ENCODE measurements at regions not wholly inside any gene's neighbourhood (a gene's known extent, or its start where the extent isn't known, plus 50 kb on each side); places are given as distances from the start of the nearest gene placed in this dataset.

DNA sequence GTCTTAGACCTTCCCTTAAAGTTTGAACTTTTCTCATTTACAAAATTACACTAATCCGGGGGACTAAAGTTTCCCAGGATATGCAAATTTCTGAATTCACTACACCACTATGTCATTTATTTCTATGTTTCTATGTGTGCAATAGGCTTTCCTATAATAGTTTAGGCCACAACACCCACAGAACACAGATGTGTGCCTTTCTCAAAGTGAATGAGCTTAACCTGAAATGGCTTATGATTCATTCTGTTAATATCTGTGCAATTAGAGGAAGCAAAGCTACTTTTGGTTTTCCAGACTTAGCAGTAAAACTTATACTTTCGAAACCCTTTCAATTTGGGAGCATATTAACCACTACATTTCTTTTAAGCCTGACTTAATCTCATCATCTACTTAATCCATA is 748.1 kb downstream of the GBE1 start:
- DNase-seq (ENCODE audit: low spot score): no peak
- Histone ChIP-seq H3K27ac (ENCODE audit: low read depth in 1 of 2, low read length in 2 of 2) (no peak overlapping the region), H3K27me3 (ENCODE audit: control insufficient read depth in 4 of 4, insufficient read depth in 4 of 4, low read length in 3 of 4) (no peaks in the 10 kb centered on the region), H3K4me1 (ENCODE audit: control insufficient read depth in 4 of 4, insufficient read depth in 4 of 4, low read length in 3 of 4) (no peaks in the 10 kb centered on the region), H3K9ac (ENCODE audit: low read depth in 1 of 2, low read length in 2 of 2) (no peak overlapping the region), H3K4me3 (ENCODE audit: low read depth in 1 of 3, low read length in 3 of 3) (no peak overlapping the region), H3K9me3 (ENCODE audit: control insufficient read depth in 4 of 4, low read length in 3 of 4) (no peaks in the 10 kb centered on the region), H3K36me3 (ENCODE audit: control insufficient read depth in 4 of 4, insufficient read depth in 3 of 4, low read depth in 1 of 4, low read length in 3 of 4) (no peaks in the 10 kb centered on the region)
- TF ChIP-seq HNF4A (conservative IDR thresholded peaks at IDR 0.05) (no peak), RXRA (IDR thresholded peaks at IDR 0.05) (no peak), RAD21 (IDR thresholded peaks at IDR 0.05) (no peak), ATF3 (IDR thresholded peaks at IDR 0.05) (no peak), FOXA1 (IDR thresholded peaks at IDR 0.05) (no peak), JUND (IDR thresholded peaks at IDR 0.05) (no peak), ZBTB33 (IDR thresholded peaks at IDR 0.05) (no peak), REST (IDR thresholded peaks at IDR 0.05) (no peak), TAF1 (conservative IDR thresholded peaks at IDR 0.05) (no peak)
- WGBS: 93% methylated on average over 2 of the region's 2 CpGs

DNA sequence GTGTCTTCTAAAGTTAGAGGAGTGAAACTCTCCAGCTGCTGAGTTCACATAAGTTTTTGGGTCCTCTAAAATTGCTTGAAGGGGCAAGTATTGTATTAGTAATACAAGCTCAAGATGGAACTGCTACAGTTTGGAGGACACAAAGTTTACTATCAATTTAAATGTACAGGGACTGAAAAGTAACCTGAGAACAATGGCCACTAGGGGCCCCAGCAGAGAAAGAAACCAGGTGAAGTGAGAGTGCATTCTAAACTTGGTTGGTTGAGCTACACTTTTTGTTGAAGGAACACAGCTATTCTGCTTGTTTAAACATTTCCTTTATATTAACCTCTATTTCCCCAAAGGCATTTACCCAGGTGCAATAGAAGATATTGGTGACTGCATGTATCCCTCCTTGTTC is 755.5 kb downstream of the GBE1 start:
- TF ChIP-seq, protein P1, sequence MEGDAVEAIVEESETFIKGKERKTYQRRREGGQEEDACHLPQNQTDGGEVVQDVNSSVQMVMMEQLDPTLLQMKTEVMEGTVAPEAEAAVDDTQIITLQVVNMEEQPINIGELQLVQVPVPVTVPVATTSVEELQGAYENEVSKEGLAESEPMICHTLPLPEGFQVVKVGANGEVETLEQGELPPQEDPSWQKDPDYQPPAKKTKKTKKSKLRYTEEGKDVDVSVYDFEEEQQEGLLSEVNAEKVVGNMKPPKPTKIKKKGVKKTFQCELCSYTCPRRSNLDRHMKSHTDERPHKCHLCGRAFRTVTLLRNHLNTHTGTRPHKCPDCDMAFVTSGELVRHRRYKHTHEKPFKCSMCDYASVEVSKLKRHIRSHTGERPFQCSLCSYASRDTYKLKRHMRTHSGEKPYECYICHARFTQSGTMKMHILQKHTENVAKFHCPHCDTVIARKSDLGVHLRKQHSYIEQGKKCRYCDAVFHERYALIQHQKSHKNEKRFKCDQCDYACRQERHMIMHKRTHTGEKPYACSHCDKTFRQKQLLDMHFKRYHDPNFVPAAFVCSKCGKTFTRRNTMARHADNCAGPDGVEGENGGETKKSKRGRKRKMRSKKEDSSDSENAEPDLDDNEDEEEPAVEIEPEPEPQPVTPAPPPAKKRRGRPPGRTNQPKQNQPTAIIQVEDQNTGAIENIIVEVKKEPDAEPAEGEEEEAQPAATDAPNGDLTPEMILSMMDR (IDR thresholded peaks at IDR 0.05; ENCODE audit: low read depth, low read length, missing input control): peak; percentile 16
- no peak for TF ChIP-seq FOXA2 (IDR thresholded peaks at IDR 0.05)
- TF ChIP-seq HNF4A (conservative IDR thresholded peaks at IDR 0.05): no peak
- TF ChIP-seq NR2F2 (IDR thresholded peaks at IDR 0.05): no peak
- TF ChIP-seq, protein P2, sequence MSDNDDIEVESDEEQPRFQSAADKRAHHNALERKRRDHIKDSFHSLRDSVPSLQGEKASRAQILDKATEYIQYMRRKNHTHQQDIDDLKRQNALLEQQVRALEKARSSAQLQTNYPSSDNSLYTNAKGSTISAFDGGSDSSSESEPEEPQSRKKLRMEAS (IDR thresholded peaks at IDR 0.05): no peak
- TF ChIP-seq ZBTB33 (IDR thresholded peaks at IDR 0.05): no peak
- peak in 1 of 2 donors; percentile 37 for TF ChIP-seq RAD21 (IDR thresholded peaks at IDR 0.05)
- H3K27ac ChIP-seq (ENCODE audit: low read depth in 1 of 2, low read length in 2 of 2): no peak overlapping the region

More for the DNA sequence above, 755.5 kb downstream of the GBE1 start:
- H3K9ac ChIP-seq (ENCODE audit: low read depth in 1 of 2, low read length in 2 of 2): no peak overlapping the region
- no peaks in the 10 kb centered on the region for H3K9me3 ChIP-seq (ENCODE audit: control insufficient read depth in 4 of 4, low read length in 3 of 4)
- no peaks in the 10 kb centered on the region for H3K27me3 ChIP-seq (ENCODE audit: control insufficient read depth in 4 of 4, insufficient read depth in 4 of 4, low read length in 3 of 4)
- no peak for DNase-seq (ENCODE audit: low spot score)
- H3K4me3 ChIP-seq (ENCODE audit: low read depth in 1 of 3, low read length in 3 of 3): no peak overlapping the region
- H3K36me3 ChIP-seq (ENCODE audit: control insufficient read depth in 4 of 4, insufficient read depth in 3 of 4, low read depth in 1 of 4, low read length in 3 of 4): no peaks in the 10 kb centered on the region
- peaks cover 0 to 6% (median 0%) of the 10 kb centered on the region in 4 donors for H3K4me1 ChIP-seq (ENCODE audit: control insufficient read depth in 4 of 4, insufficient read depth in 4 of 4, low read length in 3 of 4)
